Endothelial cell of umbilical vein (primary cell): ENCODE measurements at regions not wholly inside any gene's neighbourhood (a gene's known extent, or its start where the extent isn't known, plus 50 kb on each side); places are given as distances from the start of the nearest gene placed in this dataset.

Source experiments
- BruUV-seq: library from RNA; stranded (reverse); fragments of 400-500 nt; replicated peaks from 2 replicates; lab custom pipeline; 2021; lab: Mats Ljungman, UMichigan
- CTCF ChIA-PET: fragments of 300-600, 350-600 bp; sonication (Branson Sonifier 250); formaldehyde crosslinking; loops from one replicate; lab custom pipeline; 2021; ENCODE audit warnings: antibody characterized with exemption, inconsistent platforms; lab: Charles Lee
- POLR2A ChIA-PET: fragments of 300-600, 350-600 bp; sonication (Branson Sonifier 250); formaldehyde crosslinking; loops from one replicate; lab custom pipeline; 2021; ENCODE audit warnings: antibody characterized with exemption, inconsistent platforms; lab: Charles Lee
- DNase-seq: peaks from one replicate; pipeline ENCODE4 v3.0.0-alpha.2; 2011; ENCODE audit warnings: low read depth, low spot score
- FAIRE-seq: peaks from 2 replicates; lab custom pipeline; 2011; peaks lifted over from hg19 to GRCh38; lab: Jason Lieb, UNC
- H2AFZ ChIP-seq: 2 replicates; pipeline ENCODE4 v1.6.0; 2012; ENCODE audit warnings: low read depth, low read length, control low read depth, inconsistent platforms
- H3K27ac ChIP-seq: 2 replicates; pipeline ENCODE4 v1.5.1; 2011; ENCODE audit warnings: low read depth, mild to moderate bottlenecking, control low read depth, low read length, moderate library complexity; ENCODE audit not compliant: insufficient read depth
- H3K27me3 ChIP-seq, 2 experiments: 2 replicates each; pipeline versions ENCODE4 v1.6.0 to v1.6.1; 2011; ENCODE audit warnings: low read length in 2 of 2, mixed read lengths in 1 of 2; ENCODE audit not compliant: control insufficient read depth in 2 of 2, insufficient read depth in 2 of 2
- H3K36me3 ChIP-seq, 2 experiments: 2 replicates in 1 of 2; 3 replicates in 1 of 2; pipeline ENCODE4 v1.5.1; 2011; ENCODE audit warnings: low read length in 2 of 2, mild to moderate bottlenecking in 1 of 2, moderate library complexity in 1 of 2; ENCODE audit not compliant: control insufficient read depth in 2 of 2, insufficient read depth in 2 of 2; ENCODE audit errors: extremely low read depth in 1 of 2
- H3K4me1 ChIP-seq: 3 replicates; pipeline ENCODE4 v1.5.1; 2011; ENCODE audit warnings: mild to moderate bottlenecking, low read length; ENCODE audit not compliant: control insufficient read depth, insufficient read depth; ENCODE audit errors: extremely low read depth
- H3K4me2 ChIP-seq: 2 replicates; pipeline ENCODE4 v1.6.1; 2011; ENCODE audit warnings: low read length, control low read depth, mixed read lengths; ENCODE audit not compliant: insufficient read depth
- H3K4me3 ChIP-seq, 3 experiments: fragments of 200-600 bp in 1 of 3; sonication (generic), shearing (Covaris generic) in 1 of 3; replicated peaks in 1 of 3; 2 replicates each; pipeline ENCODE4 v1.5.1; 2011 to 2016; ENCODE audit warnings: control low read depth in 3 of 3, low read length in 3 of 3, mild to moderate bottlenecking in 2 of 3, inconsistent platforms in 1 of 3, low read depth in 1 of 3, moderate library complexity in 1 of 3; ENCODE audit not compliant: insufficient read depth in 1 of 3
- H3K79me2 ChIP-seq: 2 replicates; pipeline ENCODE4 v1.6.0; 2012; ENCODE audit warnings: low read length, inconsistent platforms; ENCODE audit not compliant: control insufficient read depth, insufficient read depth
- H3K9ac ChIP-seq: replicated peaks from 2 replicates; pipeline ENCODE3; 2011; ENCODE audit warnings: low read length, control low read depth; ENCODE audit not compliant: insufficient read depth; ENCODE audit errors: extremely low read depth
- H3K9me1 ChIP-seq: replicated peaks from 3 replicates; pipeline ENCODE4 v1.6.0; 2011; ENCODE audit warnings: mild to moderate bottlenecking, low read length; ENCODE audit not compliant: control insufficient read depth, insufficient read depth; ENCODE audit errors: extremely low read depth
- H3K9me3 ChIP-seq: replicated peaks from 2 replicates; pipeline ENCODE4 v1.5.1; 2012; ENCODE audit warnings: low read length, inconsistent platforms; ENCODE audit not compliant: control insufficient read depth, insufficient read depth
- H4K20me1 ChIP-seq: replicated peaks from 2 replicates; pipeline ENCODE3; 2011; ENCODE audit warnings: mild to moderate bottlenecking, low read length; ENCODE audit not compliant: control insufficient read depth, insufficient read depth; ENCODE audit errors: extremely low read depth
- EZH2 ChIP-seq: IDR thresholded peaks from 2 replicates; pipeline ENCODE4 v1.6.1; 2012; ENCODE audit warnings: borderline replicate concordance, low read depth, mild to moderate bottlenecking, moderate library complexity, low read length, inconsistent platforms; ENCODE audit not compliant: severe bottlenecking
- FOS ChIP-seq: IDR thresholded peaks from 2 replicates; pipeline ENCODE4 v1.6.1; 2011; ENCODE audit warnings: mild to moderate bottlenecking, low read length, moderate library complexity, borderline replicate concordance; ENCODE audit not compliant: insufficient read depth
- GATA2 ChIP-seq: IDR thresholded peaks from 2 replicates; pipeline ENCODE4 v1.7.0; 2011; ENCODE audit warnings: low read depth, mild to moderate bottlenecking, moderate library complexity, mixed read lengths, low read length; ENCODE audit not compliant: insufficient read length, insufficient read depth
- JUN ChIP-seq: IDR thresholded peaks from 2 replicates; pipeline ENCODE4 v1.6.1; 2011; ENCODE audit warnings: borderline replicate concordance, low read depth; ENCODE audit not compliant: insufficient read length, insufficient read depth
- MYC ChIP-seq: IDR thresholded peaks from one replicate; pipeline ENCODE4 v1.6.1; 2011; ENCODE audit warnings: mild to moderate bottlenecking, low read depth, low read length
- POLR2A ChIP-seq: IDR thresholded peaks from 2 replicates; pipeline ENCODE4 v1.6.1; 2012; ENCODE audit warnings: low read depth, mild to moderate bottlenecking, control low read depth, low read length
- POLR2AphosphoS5 ChIP-seq: IDR thresholded peaks from 2 replicates; pipeline ENCODE4 v1.6.1; 2012; ENCODE audit warnings: low read depth, mild to moderate bottlenecking, control low read depth, low read length, moderate library complexity; ENCODE audit not compliant: insufficient read depth
- dilution Hi-C: fragments of 300-500 bp; cut with MboI; formaldehyde crosslinking; loops from one replicate; pipeline ENCODE4 v1.15.0; 2019; ENCODE audit warnings: low sequenced_read_pairs; ENCODE audit not compliant: extremely low pct_ligation_motif_present
- intact Hi-C: fragments of 100-400 bp; cut with micrococcal nuclease; formaldehyde crosslinking; loops from one replicate; pipeline ENCODE4 v1.10.0; 2022
- TF ChIP-seq, protein P1 (sequence below): IDR thresholded peaks from 2 replicates; pipeline ENCODE4 v1.6.1; 2011; ENCODE audit not compliant: insufficient read depth, insufficient read length
- TF ChIP-seq, protein P2 (sequence below), 2 donors: IDR thresholded peaks; 1 replicate in 1 of 2; 2 replicates in 1 of 2; pipeline ENCODE4 v1.5.1; 2011; ENCODE audit warnings: low read length in 2 of 2, mild to moderate bottlenecking in 2 of 2, moderate library complexity in 2 of 2, control low read depth in 1 of 2, inconsistent platforms in 1 of 2, low read depth in 1 of 2; ENCODE audit not compliant: insufficient read depth in 1 of 2; ENCODE audit errors: extremely low read depth in 1 of 2

DNA sequence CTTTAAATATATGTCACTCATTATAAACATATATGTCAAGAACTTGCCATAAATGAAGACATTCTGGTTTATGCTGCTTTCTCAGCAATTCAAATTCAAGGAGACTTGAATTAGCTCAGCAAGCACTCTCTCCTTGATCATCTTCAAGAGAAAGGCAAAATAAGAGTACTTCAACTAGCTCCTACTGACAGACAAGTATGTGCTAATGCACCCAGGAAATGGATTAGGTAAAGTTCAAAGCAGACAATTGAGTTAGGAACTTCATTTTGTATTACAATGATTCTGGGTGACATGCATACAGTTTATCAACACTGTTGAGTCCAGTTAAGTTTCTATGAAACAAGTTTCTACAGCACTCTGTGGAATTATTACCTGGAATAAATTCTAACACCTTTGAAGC lies 455.9 kb upstream of the USP15 start:
- H3K4me2 ChIP-seq, result no peak overlapping the region
- DNase-seq (no peak), FAIRE-seq (no peak)
- intact Hi-C loops (no loop called here), dilution Hi-C loops (no loop called here)
- H4K20me1 ChIP-seq, result no peaks in the 10 kb centered on the region
- no peaks in the 10 kb centered on the region for H3K79me2 ChIP-seq
- H3K27ac ChIP-seq, result no peak overlapping the region
- H3K9me3 ChIP-seq, result peaks cover 5% of the 10 kb centered on the region
- no peaks in the 10 kb centered on the region for H3K27me3 ChIP-seq
- ChIA-PET CTCF (interaction anchor here (1.4 kb wide), 1 partner anchor 38 kb away, joined by 3 read pairs; no protein-coding TSS in a partner anchor), POLR2A (no interaction called here)
- H3K9me1 ChIP-seq, result no peaks in the 10 kb centered on the region
- TF ChIP-seq POLR2AphosphoS5, result no peak
- no peak for TF ChIP-seq EZH2
- no peak for TF ChIP-seq GATA2
- TF ChIP-seq JUN, result no peak
- TF ChIP-seq MYC, result no peak
- no peak for TF ChIP-seq FOS
- TF ChIP-seq, protein P1, sequence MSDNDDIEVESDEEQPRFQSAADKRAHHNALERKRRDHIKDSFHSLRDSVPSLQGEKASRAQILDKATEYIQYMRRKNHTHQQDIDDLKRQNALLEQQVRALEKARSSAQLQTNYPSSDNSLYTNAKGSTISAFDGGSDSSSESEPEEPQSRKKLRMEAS, result no peak
- TF ChIP-seq, protein P2, sequence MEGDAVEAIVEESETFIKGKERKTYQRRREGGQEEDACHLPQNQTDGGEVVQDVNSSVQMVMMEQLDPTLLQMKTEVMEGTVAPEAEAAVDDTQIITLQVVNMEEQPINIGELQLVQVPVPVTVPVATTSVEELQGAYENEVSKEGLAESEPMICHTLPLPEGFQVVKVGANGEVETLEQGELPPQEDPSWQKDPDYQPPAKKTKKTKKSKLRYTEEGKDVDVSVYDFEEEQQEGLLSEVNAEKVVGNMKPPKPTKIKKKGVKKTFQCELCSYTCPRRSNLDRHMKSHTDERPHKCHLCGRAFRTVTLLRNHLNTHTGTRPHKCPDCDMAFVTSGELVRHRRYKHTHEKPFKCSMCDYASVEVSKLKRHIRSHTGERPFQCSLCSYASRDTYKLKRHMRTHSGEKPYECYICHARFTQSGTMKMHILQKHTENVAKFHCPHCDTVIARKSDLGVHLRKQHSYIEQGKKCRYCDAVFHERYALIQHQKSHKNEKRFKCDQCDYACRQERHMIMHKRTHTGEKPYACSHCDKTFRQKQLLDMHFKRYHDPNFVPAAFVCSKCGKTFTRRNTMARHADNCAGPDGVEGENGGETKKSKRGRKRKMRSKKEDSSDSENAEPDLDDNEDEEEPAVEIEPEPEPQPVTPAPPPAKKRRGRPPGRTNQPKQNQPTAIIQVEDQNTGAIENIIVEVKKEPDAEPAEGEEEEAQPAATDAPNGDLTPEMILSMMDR (IDR thresholded peaks at IDR 0.05; ENCODE audit: extremely low read depth in 1 of 2, insufficient read depth in 1 of 2, low read depth in 1 of 2, low read length in 2 of 2), result no peak
- no peak for TF ChIP-seq POLR2A
- H3K9ac ChIP-seq, result no peak overlapping the region
- no peaks in the 10 kb centered on the region for H3K4me1 ChIP-seq
- BruUV-seq, result no TSS peak
- H2AFZ ChIP-seq, result no peak overlapping the region
- no peak overlapping the region for H3K4me3 ChIP-seq
- H3K36me3 ChIP-seq, result no peaks in the 10 kb centered on the region
